Heart right ventricle (tissue), 16 donors: ENCODE measurements at regions not wholly inside any gene's neighbourhood (a gene's known extent, or its start where the extent isn't known, plus 50 kb on each side); places are given as distances from the start of the nearest gene placed in this dataset.

ENCODE experiments used
- ATAC-seq, 8 donors: fragments of 200-7000 bp; cut with Tn5 transposase; one replicate each; pipeline ENCODE4 v1.9.1; 2020; ENCODE audit warnings: mild to moderate bottlenecking in 8 of 8, moderate library complexity in 8 of 8, moderate number of reproducible peaks in 1 of 8
- DNase-seq, 2 donors: peaks; one replicate each; pipeline ENCODE4 v3.0.0-alpha.2; 2020
- H3K27ac ChIP-seq, 10 donors: fragments of 200-600 bp; sonication (generic) in 2 of 10; one replicate each; pipeline versions ENCODE4 v1.5.0 to v1.8.0; 2020 to 2022; ENCODE audit warnings: mild to moderate bottlenecking in 3 of 10
- H3K27me3 ChIP-seq, 7 donors: fragments of 200-600 bp; one replicate each; pipeline ENCODE4 v1.8.0; 2021 to 2022; ENCODE audit warnings: mild to moderate bottlenecking in 2 of 7
- H3K36me3 ChIP-seq, 9 donors: fragments of 200-600 bp; sonication (generic) in 1 of 9; one replicate each; pipeline versions ENCODE4 v1.5.0 to v1.8.0; 2020 to 2022; ENCODE audit warnings: mild to moderate bottlenecking in 2 of 9
- H3K4me1 ChIP-seq, 9 donors: fragments of 200-600 bp; sonication (generic) in 1 of 9; one replicate each; pipeline versions ENCODE4 v1.5.0 to v1.8.0; 2020 to 2022; ENCODE audit warnings: mild to moderate bottlenecking in 4 of 9
- H3K4me3 ChIP-seq, 10 donors: fragments of 200-600 bp; sonication (generic) in 2 of 10; one replicate each; pipeline versions ENCODE4 v1.5.0 to v1.8.0; 2020 to 2022; ENCODE audit warnings: mild to moderate bottlenecking in 7 of 10, moderate library complexity in 2 of 10
- H3K9me3 ChIP-seq, 11 donors: fragments of 200-600 bp in 10 of 11; sonication (generic) in 2 of 11; one replicate each; pipeline versions ENCODE4 v1.5.0 to v1.8.0; 2013 to 2022; ENCODE audit warnings: mild to moderate bottlenecking in 2 of 11, control low read depth in 1 of 11, moderate library complexity in 1 of 11
- CTCF ChIP-seq, 9 donors: fragments of 200-600 bp; sonication (generic) in 2 of 9; IDR thresholded peaks; one replicate each; pipeline versions ENCODE4 v1.5.0 to v1.8.0; 2021 to 2022; ENCODE audit warnings: antibody characterized with exemption in 9 of 9, mild to moderate bottlenecking in 5 of 9, moderate library complexity in 1 of 9
- WGBS, 2 donors: extraction: QIAGEN DNeasy Blood & Tissue Kit; methylation state at CpG; one replicate each; pipeline ENCODE4 v1.1.7; 2013; ENCODE audit warnings: inconsistent platforms in 1 of 2; 5-methylcytosine and 5-hydroxymethylcytosine counted together
- intact Hi-C, 10 donors: fragments of 100-400 bp; cut with DNase I; formaldehyde crosslinking; loops; one replicate each; pipeline versions ENCODE4 v1.11.1 to v1.14.2; 2022
- donor health status: Arrhythmogenic right ventricular cardiomyopathy.
- donor health status: ischemic (EF 13 %, LVEDD 7.1; RV severe dilation, severe dysfunction).
- donor health status: healthy with polysubstance abuse.
- donor health status: DM: no; HTN: yes; CAD: no.
- donor health status: DM: no; HTN: no; CAD: no.
- donor health status: ischemic (EF 25% LVEDD 6.9; RV normal size, moderate dysfunction).
- donor health status: ischemic (EF 25% LVEDD 5.7; RV mildly dilated, moderate dysfunction).
- donor health status: healthy.
- donor health status: DM: yes; HTN: yes; CAD: no.
- donor health status: Ischemic cardiomyopathy.
- donor health status: ischemic (EF 35%, LVEDD 5.7; RV mildly dilated, moderate dysfunction).
- donor health status: nonischemic (EF 11% LVEDD 7.7; RV severe dilation, severe dysfunction).
- donor health status: DM: yes; HTN: yes; CAD: no.
- donor health status: PGD.
- donor health status: ischemic (EF 29% LVEDD 5.4; RV normal size, mild dysfunction).
- donor health status: nonischemic (EF 23%, LVEDD 6.1; RV moderate dilation, normal function).

GRCh38 chr5:120252839-120253238 is 211.3 kb upstream of the PRR16 start:
- ATAC-seq: no peak
- no peak overlapping the region for H3K4me3 ChIP-seq
- H3K4me1 ChIP-seq: peaks cover 0 to 3% (median 0%) of the 10 kb centered on the region in 9 donors
- H3K36me3 ChIP-seq: no peaks in the 10 kb centered on the region
- no peaks in the 10 kb centered on the region for H3K9me3 ChIP-seq
- H3K27ac ChIP-seq: no peak overlapping the region
- TF ChIP-seq CTCF (IDR thresholded peaks at IDR 0.05): no peak
- 72 to 87% methylated on average over 3 of the region's 3 CpGs for WGBS, 2 donors
- H3K27me3 ChIP-seq: no peaks in the 10 kb centered on the region
- intact Hi-C loops: loop anchor here in 1 of 10 donors (10.0 kb wide), 1 partner anchor 212 kb away; the partner anchor contains the start of gene PRR16
- no peak for DNase-seq

- no peak for TF ChIP-seq CTCF (IDR thresholded peaks at IDR 0.05)
- intact Hi-C loops: loop anchor here in 1 of 10 donors (10.0 kb wide), 1 partner anchor 210 kb away; the partner anchor contains the start of gene PRR16
- Histone ChIP-seq H3K4me3 (no peak overlapping the region), H3K4me1 (peaks cover 0 to 4% (median 0%) of the 10 kb centered on the region in 9 donors), H3K9me3 (no peaks in the 10 kb centered on the region), H3K27me3 (no peaks in the 10 kb centered on the region), H3K27ac (no peak overlapping the region), H3K36me3 (no peaks in the 10 kb centered on the region)
- 43 to 60% methylated on average over 1 of the region's 1 CpG for WGBS, 2 donors
- ATAC-seq: no peak
- DNase-seq: no peak
Measured at GRCh38 chr5:120254385-120254784, 209.7 kb upstream of the PRR16 start.

- DNase-seq: no peak
- ATAC-seq: no peak
- Histone ChIP-seq H3K4me1 (peaks cover 0 to 4% (median 0%) of the 10 kb centered on the region in 9 donors), H3K36me3 (no peaks in the 10 kb centered on the region), H3K27me3 (no peaks in the 10 kb centered on the region), H3K4me3 (no peak overlapping the region), H3K27ac (no peak overlapping the region), H3K9me3 (no peaks in the 10 kb centered on the region)
- intact Hi-C loops: loop anchor here in 1 of 10 donors (10.0 kb wide), 1 partner anchor 210 kb away; the partner anchor contains the start of gene PRR16
- 45 to 70% methylated on average over 2 of the region's 2 CpGs for WGBS, 2 donors
- no peak for TF ChIP-seq CTCF (IDR thresholded peaks at IDR 0.05)
Measured at GRCh38 chr5:120255214-120255613, 208.9 kb upstream of the PRR16 start.

GRCh38 chr5:120256376-120256775 is 207.7 kb upstream of the PRR16 start:
- no peak for DNase-seq
- Histone ChIP-seq H3K27ac (no peak overlapping the region), H3K27me3 (no peaks in the 10 kb centered on the region), H3K9me3 (no peaks in the 10 kb centered on the region), H3K4me3 (no peak overlapping the region), H3K36me3 (no peaks in the 10 kb centered on the region), H3K4me1 (peaks cover 0 to 4% (median 0%) of the 10 kb centered on the region in 9 donors)
- TF ChIP-seq CTCF (IDR thresholded peaks at IDR 0.05): no peak
- no peak for ATAC-seq
- WGBS, 2 donors: 58 to 72% methylated on average over 1 of the region's 1 CpG
- intact Hi-C loops: loop anchor here in 1 of 10 donors (10.0 kb wide), 1 partner anchor 208 kb away; the partner anchor contains the start of gene PRR16
